AG04449 (cell line): ENCODE measurements at regions not wholly inside any gene's neighbourhood (a gene's known extent, or its start where the extent isn't known, plus 50 kb on each side); places are given as distances from the start of the nearest gene placed in this dataset.

ENCODE experiments used
- CTCF ChIA-PET: fragments of 350-600 bp; formaldehyde crosslinking; extraction: SDS; loops from one replicate; lab custom pipeline; 2021; ENCODE audit warnings: antibody characterized with exemption; lab: Yijun Ruan, JAX
- POLR2A ChIA-PET: fragments of 400-600, 350-600 bp; formaldehyde crosslinking; extraction: SDS; loops from one replicate; lab custom pipeline; 2020; ENCODE audit warnings: antibody characterized with exemption, inconsistent platforms; lab: Yijun Ruan, JAX
- DNase-seq: peaks from one replicate; pipeline ENCODE4 v3.0.0-alpha.2; 2010; ENCODE audit warnings: low read depth, low spot score
- H3K4me3 ChIP-seq: 2 replicates; pipeline ENCODE4 v1.5.1; 2011; ENCODE audit warnings: low read depth, mild to moderate bottlenecking, control low read depth, low read length
- CTCF ChIP-seq: IDR thresholded peaks from one replicate; pipeline ENCODE4 v1.5.1; 2011; ENCODE audit warnings: mild to moderate bottlenecking, moderate library complexity, low read length, control low read depth, inconsistent platforms; ENCODE audit not compliant: insufficient read depth; ENCODE audit errors: missing control alignments

- no peak for TF ChIP-seq CTCF
- DNase-seq = no peak
- POLR2A ChIA-PET = no interaction called here
- CTCF ChIA-PET = no interaction called here
- H3K4me3 ChIP-seq = no peak overlapping the region
Measured at GRCh38 chr5:67997148-67997547, 218.4 kb upstream of the PIK3R1 start.

GRCh38 chr5:67996596-67996995 is 219.0 kb upstream of the PIK3R1 start:
- CTCF ChIA-PET = no interaction called here
- no peak for DNase-seq
- no peak overlapping the region for H3K4me3 ChIP-seq
- POLR2A ChIA-PET = no interaction called here
- no peak for TF ChIP-seq CTCF

- no peak overlapping the region for H3K4me3 ChIP-seq
- CTCF ChIA-PET = no interaction called here
- POLR2A ChIA-PET = no interaction called here
- no peak for DNase-seq
- no peak for TF ChIP-seq CTCF
Measured at GRCh38 chr5:67992923-67993322, 222.6 kb upstream of the PIK3R1 start.

- ChIA-PET CTCF (no interaction called here), POLR2A (no interaction called here)
- no peak for TF ChIP-seq CTCF
- no peak for DNase-seq
- no peak overlapping the region for H3K4me3 ChIP-seq
Measured at GRCh38 chr5:67989456-67989855, 226.1 kb upstream of the PIK3R1 start.

GRCh38 chr5:67986761-67987160 is 228.8 kb upstream of the PIK3R1 start:
- ChIA-PET POLR2A (no interaction called here), CTCF (no interaction called here)
- TF ChIP-seq CTCF = no peak
- H3K4me3 ChIP-seq = no peak overlapping the region
- DNase-seq = no peak

GRCh38 chr5:67985686-67986387 is 229.7 kb upstream of the PIK3R1 start:
- CTCF ChIA-PET = no interaction called here
- no peak overlapping the region for H3K4me3 ChIP-seq
- POLR2A ChIA-PET = no interaction called here
- no peak for DNase-seq
- TF ChIP-seq CTCF = no peak
